ENCODE measurements at regions not wholly inside any gene's neighbourhood (a gene's known extent, or its start where the extent isn't known, plus 50 kb on each side); places are given as distances from the start of the nearest gene placed in this dataset.

GRCh38 chr6:134117409-134117808 is 65.0 kb upstream of the SLC2A12 start:
- DNase-seq (ENCODE audit: low read depth): no peak

GRCh38 chr6:134115715-134116074 is 63.3 kb upstream of the SLC2A12 start:
- DNase-seq (ENCODE audit: low read depth): no peak

- no peak for DNase-seq (ENCODE audit: low read depth)
Observed at GRCh38 chr6:134114918-134115714, 62.7 kb upstream of the SLC2A12 start.

- DNase-seq (ENCODE audit: low read depth): no peak
Observed at GRCh38 chr6:134114489-134114888, 62.1 kb upstream of the SLC2A12 start.

GRCh38 chr6:134111726-134112125 is 59.3 kb upstream of the SLC2A12 start:
- DNase-seq (ENCODE audit: low read depth): no peak

GRCh38 chr6:134111062-134111677 is 58.7 kb upstream of the SLC2A12 start:
- peak; percentile 3 for DNase-seq (ENCODE audit: low read depth)

- no peak for DNase-seq (ENCODE audit: low read depth)
Observed at GRCh38 chr6:134106702-134107101, 54.3 kb upstream of the SLC2A12 start.

GRCh38 chr6:134105940-134106339 is 53.5 kb upstream of the SLC2A12 start:
- no peak for DNase-seq (ENCODE audit: low read depth)

- DNase-seq (ENCODE audit: low read depth): no peak
Observed at GRCh38 chr6:134103006-134103405, 50.6 kb upstream of the SLC2A12 start.

Data from T-helper 22 cell (primary cell).